MCF 10A (cell line): ENCODE measurements at regions not wholly inside any gene's neighbourhood (a gene's known extent, or its start where the extent isn't known, plus 50 kb on each side); places are given as distances from the start of the nearest gene placed in this dataset.

Experiments used
- BruUV-seq: library from RNA; stranded (reverse); fragments of 400-500 nt; replicated peaks from 2 replicates; lab custom pipeline; 2021; lab: Mats Ljungman, UMichigan
- CTCF ChIA-PET: fragments of 300-600 bp; sonication (Branson Sonifier 250); formaldehyde crosslinking; extraction: SDS; loops from one replicate; lab custom pipeline; 2021; ENCODE audit warnings: antibody characterized with exemption, inconsistent platforms; lab: Yijun Ruan, JAX
- POLR2A ChIA-PET: fragments of 300-600, 350-650 bp; sonication (Branson Sonifier 250); formaldehyde crosslinking; extraction: SDS; loops from one replicate; lab custom pipeline; 2020; ENCODE audit warnings: antibody characterized with exemption, inconsistent platforms; lab: Yijun Ruan, JAX
- DNase-seq: peaks from one replicate; pipeline ENCODE4 v3.0.0-alpha.2; 2018; ENCODE audit not compliant: unreplicated experiment
- H3K27ac Mint-ChIP-seq: one replicate; pipeline ENCODE4 v1.8.0; 2022; ENCODE audit warnings: mild to moderate bottlenecking, low read depth, mixed read lengths; ENCODE audit not compliant: unreplicated experiment
- H3K27me3 Mint-ChIP-seq: one replicate; pipeline ENCODE4 v1.8.0; 2022; ENCODE audit warnings: mixed read lengths; ENCODE audit not compliant: insufficient read depth, unreplicated experiment
- H3K36me3 Mint-ChIP-seq: one replicate; pipeline ENCODE4 v1.8.0; 2022; ENCODE audit warnings: mild to moderate bottlenecking, moderate library complexity, mixed read lengths; ENCODE audit not compliant: insufficient read depth, unreplicated experiment
- H3K4me1 Mint-ChIP-seq: one replicate; pipeline ENCODE4 v1.8.0; 2022; ENCODE audit warnings: mixed read lengths; ENCODE audit not compliant: insufficient read depth, unreplicated experiment
- H3K4me3 Mint-ChIP-seq: one replicate; pipeline ENCODE4 v1.8.0; 2022; ENCODE audit warnings: mild to moderate bottlenecking, moderate library complexity, mixed read lengths; ENCODE audit not compliant: unreplicated experiment
- H3K9me3 Mint-ChIP-seq: one replicate; pipeline ENCODE4 v1.8.0; 2022; ENCODE audit warnings: mixed read lengths; ENCODE audit not compliant: unreplicated experiment
- intact Hi-C: fragments of 100-400 bp; cut with micrococcal nuclease; formaldehyde crosslinking; loops from 2 replicates; pipeline ENCODE4 v1.14.1; 2022
- TF ChIP-seq, protein P1 (sequence below): fragments of 200-600 bp; IDR thresholded peaks from one replicate; pipeline ENCODE4 v1.8.0; 2022; ENCODE audit warnings: antibody characterized with exemption, mild to moderate bottlenecking; ENCODE audit not compliant: unreplicated experiment

DNA sequence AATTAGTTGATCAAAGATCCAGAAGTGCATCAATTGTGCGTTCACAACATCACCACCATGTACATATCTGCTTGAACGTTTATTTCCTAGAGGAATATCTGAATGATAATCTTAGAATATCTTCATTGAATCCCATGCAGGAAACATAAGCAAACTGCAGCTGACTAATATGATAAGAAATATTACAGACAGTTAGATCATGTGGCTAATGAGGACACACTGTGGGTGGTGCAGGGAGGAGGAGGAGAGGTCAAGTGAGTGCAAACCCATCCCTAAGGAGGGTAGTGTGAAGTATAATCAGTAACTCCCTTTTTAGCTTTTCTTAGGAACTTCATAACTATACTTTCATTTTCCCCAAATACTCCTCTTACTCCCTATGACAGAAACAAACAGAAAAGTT is 58.3 kb upstream of the HPGD start:
- DNase-seq, result no peak

DNA sequence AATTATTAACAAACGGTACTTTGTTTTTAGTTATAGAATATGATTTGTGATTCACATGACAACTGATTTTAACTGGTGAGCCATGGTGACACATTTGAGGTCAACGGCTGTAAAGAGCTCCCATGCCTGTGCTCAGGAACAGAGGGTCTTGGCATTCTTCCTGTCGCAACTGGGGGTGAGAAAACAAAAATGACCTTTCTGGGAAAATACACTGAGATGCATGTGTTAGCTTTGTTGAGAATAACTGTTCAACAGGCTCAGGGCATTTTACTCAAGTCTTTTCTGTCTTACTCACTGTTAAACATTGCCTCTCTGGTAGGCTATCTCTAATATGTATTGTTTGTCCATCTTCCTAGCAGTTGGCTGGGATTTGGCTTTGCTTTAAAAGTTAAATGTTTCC is 57.1 kb upstream of the HPGD start:
- no peak for DNase-seq
- peaks cover 8% of the 10 kb centered on the region for H3K4me1 Mint-ChIP-seq
- BruUV-seq, result no TSS peak
- TF ChIP-seq, protein P1, sequence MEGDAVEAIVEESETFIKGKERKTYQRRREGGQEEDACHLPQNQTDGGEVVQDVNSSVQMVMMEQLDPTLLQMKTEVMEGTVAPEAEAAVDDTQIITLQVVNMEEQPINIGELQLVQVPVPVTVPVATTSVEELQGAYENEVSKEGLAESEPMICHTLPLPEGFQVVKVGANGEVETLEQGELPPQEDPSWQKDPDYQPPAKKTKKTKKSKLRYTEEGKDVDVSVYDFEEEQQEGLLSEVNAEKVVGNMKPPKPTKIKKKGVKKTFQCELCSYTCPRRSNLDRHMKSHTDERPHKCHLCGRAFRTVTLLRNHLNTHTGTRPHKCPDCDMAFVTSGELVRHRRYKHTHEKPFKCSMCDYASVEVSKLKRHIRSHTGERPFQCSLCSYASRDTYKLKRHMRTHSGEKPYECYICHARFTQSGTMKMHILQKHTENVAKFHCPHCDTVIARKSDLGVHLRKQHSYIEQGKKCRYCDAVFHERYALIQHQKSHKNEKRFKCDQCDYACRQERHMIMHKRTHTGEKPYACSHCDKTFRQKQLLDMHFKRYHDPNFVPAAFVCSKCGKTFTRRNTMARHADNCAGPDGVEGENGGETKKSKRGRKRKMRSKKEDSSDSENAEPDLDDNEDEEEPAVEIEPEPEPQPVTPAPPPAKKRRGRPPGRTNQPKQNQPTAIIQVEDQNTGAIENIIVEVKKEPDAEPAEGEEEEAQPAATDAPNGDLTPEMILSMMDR, result no peak
- POLR2A ChIA-PET, result no interaction called here
- H3K27me3 Mint-ChIP-seq, result no peaks in the 10 kb centered on the region
- CTCF ChIA-PET, result interaction anchor here (0.5 kb wide), 1 partner anchor 240 kb away, joined by 4 read pairs; no protein-coding TSS in a partner anchor
- intact Hi-C loops, result no loop called here
- H3K36me3 Mint-ChIP-seq, result no peaks in the 10 kb centered on the region
- no peak overlapping the region for H3K4me3 Mint-ChIP-seq
- H3K9me3 Mint-ChIP-seq, result no peaks in the 10 kb centered on the region
- no peak overlapping the region for H3K27ac Mint-ChIP-seq

More for the DNA sequence above, 58.3 kb upstream of the HPGD start:
- BruUV-seq, result no TSS peak
- H3K36me3 Mint-ChIP-seq, result no peaks in the 10 kb centered on the region
- POLR2A ChIA-PET, result interaction anchor here (0.6 to 1.2 kb wide), 2 partner anchors 13 to 682 kb away, joined by 3 read pairs; no protein-coding TSS in a partner anchor
- intact Hi-C loops, result no loop called here
- H3K4me1 Mint-ChIP-seq, result peaks cover 8% of the 10 kb centered on the region
- TF ChIP-seq, protein P1, result no peak
- CTCF ChIA-PET, result no interaction called here
- H3K27me3 Mint-ChIP-seq, result no peaks in the 10 kb centered on the region
- no peaks in the 10 kb centered on the region for H3K9me3 Mint-ChIP-seq
- H3K27ac Mint-ChIP-seq, result no peak overlapping the region
- no peak overlapping the region for H3K4me3 Mint-ChIP-seq

DNA sequence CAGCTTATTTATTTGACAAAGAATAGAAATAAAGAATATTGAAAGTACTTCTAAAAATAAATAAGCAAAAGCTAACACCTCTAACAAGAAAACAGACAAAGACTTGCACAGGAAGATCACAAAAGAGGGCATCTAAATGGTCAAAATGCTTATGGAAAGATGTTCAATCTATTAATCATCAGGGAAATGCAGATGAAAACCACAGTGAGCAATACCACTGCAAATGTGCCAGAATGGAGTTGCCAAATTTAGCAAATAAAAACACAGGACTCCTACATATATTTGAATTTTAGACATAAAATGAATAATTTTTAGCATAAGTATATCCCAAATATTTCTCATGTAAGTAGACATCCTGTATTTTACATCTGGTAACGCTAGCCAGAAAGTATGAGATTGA is 56.1 kb upstream of the HPGD start:
- no peak overlapping the region for H3K4me3 Mint-ChIP-seq
- CTCF ChIA-PET, result no interaction called here
- TF ChIP-seq, protein P1, result no peak
- peak; percentile 32 for DNase-seq
- no peaks in the 10 kb centered on the region for H3K27me3 Mint-ChIP-seq
- POLR2A ChIA-PET, result no interaction called here
- peaks cover 8% of the 10 kb centered on the region for H3K4me1 Mint-ChIP-seq
- intact Hi-C loops, result no loop called here
- H3K9me3 Mint-ChIP-seq, result no peaks in the 10 kb centered on the region
- H3K36me3 Mint-ChIP-seq, result no peaks in the 10 kb centered on the region
- BruUV-seq, result no TSS peak
- no peak overlapping the region for H3K27ac Mint-ChIP-seq

DNA sequence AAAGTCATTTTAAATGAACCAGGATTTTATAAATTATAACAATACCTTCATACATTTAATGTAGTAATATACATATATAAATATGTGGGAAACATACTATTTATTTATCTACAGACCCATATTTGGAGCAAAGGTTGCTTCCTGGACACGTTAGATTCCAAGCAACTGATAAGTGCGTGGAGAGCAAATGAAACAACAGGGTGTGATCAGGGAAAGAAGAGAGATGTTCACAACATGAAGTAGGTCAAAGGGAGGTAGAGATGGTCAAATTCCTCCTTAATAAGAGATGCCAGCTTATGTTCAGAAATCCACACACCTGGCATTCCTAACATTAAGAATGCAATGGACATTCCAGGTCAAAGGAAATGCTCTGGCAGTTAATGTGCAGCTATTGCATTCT is 53.1 kb upstream of the HPGD start:
- intact Hi-C loops, result no loop called here
- CTCF ChIA-PET, result no interaction called here
- BruUV-seq, result no TSS peak

More for the DNA sequence above, 53.1 kb upstream of the HPGD start:
- Mint-ChIP-seq H3K4me1 (peaks cover 4% of the 10 kb centered on the region), H3K36me3 (no peaks in the 10 kb centered on the region), H3K4me3 (no peak overlapping the region), H3K27ac (no peak overlapping the region), H3K27me3 (no peaks in the 10 kb centered on the region), H3K9me3 (no peaks in the 10 kb centered on the region)
- TF ChIP-seq, protein P1, result no peak
- DNase-seq, result no peak
- POLR2A ChIA-PET, result no interaction called here
